ENCODE measurements at regions not wholly inside any gene's neighbourhood (a gene's known extent, or its start where the extent isn't known, plus 50 kb on each side); places are given as distances from the start of the nearest gene placed in this dataset.

DNA sequence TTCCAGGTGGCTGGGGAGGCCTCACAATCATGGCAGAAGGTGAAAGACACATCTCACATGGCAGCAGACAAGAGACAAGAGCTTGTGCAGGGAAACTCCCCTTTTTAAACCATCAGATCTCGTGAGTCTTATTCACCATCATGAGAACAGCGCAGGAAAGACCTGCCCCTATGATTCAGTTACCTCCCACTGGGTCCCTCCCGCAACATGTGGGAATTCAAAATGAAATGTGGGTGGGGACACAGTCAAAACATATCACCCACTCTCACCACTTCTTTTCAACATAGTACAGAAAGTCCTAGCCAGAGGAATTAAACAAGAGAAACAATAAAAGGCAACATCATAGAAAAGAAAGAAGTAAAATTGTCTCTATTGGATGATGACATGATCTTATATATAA lies 223.4 kb upstream of the SLC24A2 start:
- TF ChIP-seq, protein P1, sequence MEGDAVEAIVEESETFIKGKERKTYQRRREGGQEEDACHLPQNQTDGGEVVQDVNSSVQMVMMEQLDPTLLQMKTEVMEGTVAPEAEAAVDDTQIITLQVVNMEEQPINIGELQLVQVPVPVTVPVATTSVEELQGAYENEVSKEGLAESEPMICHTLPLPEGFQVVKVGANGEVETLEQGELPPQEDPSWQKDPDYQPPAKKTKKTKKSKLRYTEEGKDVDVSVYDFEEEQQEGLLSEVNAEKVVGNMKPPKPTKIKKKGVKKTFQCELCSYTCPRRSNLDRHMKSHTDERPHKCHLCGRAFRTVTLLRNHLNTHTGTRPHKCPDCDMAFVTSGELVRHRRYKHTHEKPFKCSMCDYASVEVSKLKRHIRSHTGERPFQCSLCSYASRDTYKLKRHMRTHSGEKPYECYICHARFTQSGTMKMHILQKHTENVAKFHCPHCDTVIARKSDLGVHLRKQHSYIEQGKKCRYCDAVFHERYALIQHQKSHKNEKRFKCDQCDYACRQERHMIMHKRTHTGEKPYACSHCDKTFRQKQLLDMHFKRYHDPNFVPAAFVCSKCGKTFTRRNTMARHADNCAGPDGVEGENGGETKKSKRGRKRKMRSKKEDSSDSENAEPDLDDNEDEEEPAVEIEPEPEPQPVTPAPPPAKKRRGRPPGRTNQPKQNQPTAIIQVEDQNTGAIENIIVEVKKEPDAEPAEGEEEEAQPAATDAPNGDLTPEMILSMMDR (IDR thresholded peaks at IDR 0.05 in 8 of 11, conservative IDR thresholded peaks at IDR 0.05 in 3 of 11), result no peak
- TF ChIP-seq POLR2AphosphoS5 (IDR thresholded peaks at IDR 0.05) (no peak), POLR2A (IDR thresholded peaks at IDR 0.05) (no peak)

Measured in spleen (tissue), 7 donors.